SU-DHL-6 (cell line): ENCODE measurements at regions not wholly inside any gene's neighbourhood (a gene's known extent, or its start where the extent isn't known, plus 50 kb on each side); places are given as distances from the start of the nearest gene placed in this dataset.

Source experiments
- CTCF ChIP-seq: fragments of 200-600 bp; sonication (generic); IDR thresholded peaks from one replicate; pipeline ENCODE4 v1.5.1; 2017; ENCODE audit warnings: antibody characterized with exemption, mild to moderate bottlenecking, low read length, moderate library complexity; ENCODE audit not compliant: insufficient read depth, poor library complexity, severe bottlenecking
- EZH2phosphoT487 ChIP-seq: fragments of 200-600 bp; sonication (generic), shearing (Covaris generic); conservative IDR thresholded peaks from 2 replicates; pipeline ENCODE4 v1.6.1; 2018; ENCODE audit warnings: mild to moderate bottlenecking, antibody characterized with exemption, low read length, moderate library complexity, mixed read lengths

DNA sequence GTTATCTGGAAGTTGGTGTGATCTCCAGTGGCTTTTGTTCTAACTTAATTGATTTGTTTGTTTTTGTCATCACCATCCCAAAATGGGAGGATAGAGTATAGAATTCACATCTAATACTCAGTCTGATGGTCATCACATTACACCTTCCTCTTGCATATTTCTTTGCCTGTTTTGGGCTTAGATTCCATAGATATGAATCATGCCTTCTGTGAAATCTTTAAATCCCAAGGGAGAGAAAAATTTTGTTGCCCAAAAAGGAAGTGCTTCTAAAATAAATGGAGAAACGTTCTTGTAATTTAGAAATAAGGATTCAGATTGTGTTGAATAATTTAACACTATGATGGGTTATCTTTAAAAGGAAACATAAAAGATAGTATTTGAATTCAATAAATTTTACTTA lies 446.0 kb upstream of the LRRC7 start:
- TF ChIP-seq CTCF (no peak), EZH2phosphoT487 (no peak)
